Liver (tissue), 2 donors: ENCODE measurements at regions not wholly inside any gene's neighbourhood (a gene's known extent, or its start where the extent isn't known, plus 50 kb on each side); places are given as distances from the start of the nearest gene placed in this dataset.

Experiments used
- TF ChIP-seq, protein P1 (sequence below): fragments of 150-350 bp; IDR thresholded peaks from 2 replicates; pipeline ENCODE4 v1.5.1; 2017; ENCODE audit warnings: improper control_type of control experiment, low read depth, low read length; ENCODE audit not compliant: missing input control
- TF ChIP-seq, protein P2 (sequence below): IDR thresholded peaks from 2 replicates; pipeline ENCODE4 v1.6.1; 2016; ENCODE audit warnings: antibody characterized with exemption, mild to moderate bottlenecking
- donor health status: healthy.

DNA sequence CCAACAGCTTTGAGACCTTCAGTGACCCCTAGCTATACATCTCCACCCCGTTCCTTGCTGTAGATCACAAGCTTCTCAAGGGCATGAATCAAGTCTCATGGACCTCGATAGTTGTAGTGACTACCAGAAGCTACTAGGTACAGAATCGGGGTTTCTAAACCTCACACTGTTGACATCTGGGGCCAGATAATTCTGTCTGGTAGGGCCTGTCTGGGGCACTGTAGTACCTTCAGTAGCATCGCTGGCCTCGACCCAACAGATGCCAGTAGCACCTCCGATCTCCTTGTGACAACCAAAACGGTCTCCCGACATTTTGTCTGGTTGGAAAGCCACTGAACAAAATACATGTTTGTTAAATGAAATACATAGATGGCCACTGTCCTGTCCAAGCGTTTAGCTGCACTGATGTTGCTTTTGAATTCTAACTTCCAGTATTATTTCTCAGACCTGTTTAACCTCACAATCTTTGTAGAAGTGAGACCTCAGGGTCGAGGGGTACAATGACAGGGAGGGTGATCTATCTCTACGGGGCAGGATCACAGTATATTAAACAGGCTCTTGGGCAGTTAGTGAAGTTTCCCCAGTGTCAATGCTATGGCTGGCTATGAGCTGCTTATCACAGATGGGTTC, 262.5 kb upstream of the IGF1R start:
- TF ChIP-seq, protein P1, sequence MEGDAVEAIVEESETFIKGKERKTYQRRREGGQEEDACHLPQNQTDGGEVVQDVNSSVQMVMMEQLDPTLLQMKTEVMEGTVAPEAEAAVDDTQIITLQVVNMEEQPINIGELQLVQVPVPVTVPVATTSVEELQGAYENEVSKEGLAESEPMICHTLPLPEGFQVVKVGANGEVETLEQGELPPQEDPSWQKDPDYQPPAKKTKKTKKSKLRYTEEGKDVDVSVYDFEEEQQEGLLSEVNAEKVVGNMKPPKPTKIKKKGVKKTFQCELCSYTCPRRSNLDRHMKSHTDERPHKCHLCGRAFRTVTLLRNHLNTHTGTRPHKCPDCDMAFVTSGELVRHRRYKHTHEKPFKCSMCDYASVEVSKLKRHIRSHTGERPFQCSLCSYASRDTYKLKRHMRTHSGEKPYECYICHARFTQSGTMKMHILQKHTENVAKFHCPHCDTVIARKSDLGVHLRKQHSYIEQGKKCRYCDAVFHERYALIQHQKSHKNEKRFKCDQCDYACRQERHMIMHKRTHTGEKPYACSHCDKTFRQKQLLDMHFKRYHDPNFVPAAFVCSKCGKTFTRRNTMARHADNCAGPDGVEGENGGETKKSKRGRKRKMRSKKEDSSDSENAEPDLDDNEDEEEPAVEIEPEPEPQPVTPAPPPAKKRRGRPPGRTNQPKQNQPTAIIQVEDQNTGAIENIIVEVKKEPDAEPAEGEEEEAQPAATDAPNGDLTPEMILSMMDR: no peak
- TF ChIP-seq, protein P2, sequence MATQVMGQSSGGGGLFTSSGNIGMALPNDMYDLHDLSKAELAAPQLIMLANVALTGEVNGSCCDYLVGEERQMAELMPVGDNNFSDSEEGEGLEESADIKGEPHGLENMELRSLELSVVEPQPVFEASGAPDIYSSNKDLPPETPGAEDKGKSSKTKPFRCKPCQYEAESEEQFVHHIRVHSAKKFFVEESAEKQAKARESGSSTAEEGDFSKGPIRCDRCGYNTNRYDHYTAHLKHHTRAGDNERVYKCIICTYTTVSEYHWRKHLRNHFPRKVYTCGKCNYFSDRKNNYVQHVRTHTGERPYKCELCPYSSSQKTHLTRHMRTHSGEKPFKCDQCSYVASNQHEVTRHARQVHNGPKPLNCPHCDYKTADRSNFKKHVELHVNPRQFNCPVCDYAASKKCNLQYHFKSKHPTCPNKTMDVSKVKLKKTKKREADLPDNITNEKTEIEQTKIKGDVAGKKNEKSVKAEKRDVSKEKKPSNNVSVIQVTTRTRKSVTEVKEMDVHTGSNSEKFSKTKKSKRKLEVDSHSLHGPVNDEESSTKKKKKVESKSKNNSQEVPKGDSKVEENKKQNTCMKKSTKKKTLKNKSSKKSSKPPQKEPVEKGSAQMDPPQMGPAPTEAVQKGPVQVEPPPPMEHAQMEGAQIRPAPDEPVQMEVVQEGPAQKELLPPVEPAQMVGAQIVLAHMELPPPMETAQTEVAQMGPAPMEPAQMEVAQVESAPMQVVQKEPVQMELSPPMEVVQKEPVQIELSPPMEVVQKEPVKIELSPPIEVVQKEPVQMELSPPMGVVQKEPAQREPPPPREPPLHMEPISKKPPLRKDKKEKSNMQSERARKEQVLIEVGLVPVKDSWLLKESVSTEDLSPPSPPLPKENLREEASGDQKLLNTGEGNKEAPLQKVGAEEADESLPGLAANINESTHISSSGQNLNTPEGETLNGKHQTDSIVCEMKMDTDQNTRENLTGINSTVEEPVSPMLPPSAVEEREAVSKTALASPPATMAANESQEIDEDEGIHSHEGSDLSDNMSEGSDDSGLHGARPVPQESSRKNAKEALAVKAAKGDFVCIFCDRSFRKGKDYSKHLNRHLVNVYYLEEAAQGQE: no peak
